Stimulated activated naive CD8-positive, alpha-beta T cell treated with anti-CD3 and anti-CD28 coated beads, Interleukin-15, Interleukin-2, amounts not matched to agents 100 U/mL and 50 U/mL, for 24 hours (primary cell): ENCODE measurements at regions not wholly inside any gene's neighbourhood (a gene's known extent, or its start where the extent isn't known, plus 50 kb on each side); places are given as distances from the start of the nearest gene placed in this dataset.

Experiments
- ATAC-seq: fragments of 150-1000 bp; cut with Tn5 transposase; one replicate; pipeline ENCODE4 v1.10.0; 2021
- DNase-seq: peaks from one replicate; pipeline ENCODE4 v3.0.0; 2021

DNA sequence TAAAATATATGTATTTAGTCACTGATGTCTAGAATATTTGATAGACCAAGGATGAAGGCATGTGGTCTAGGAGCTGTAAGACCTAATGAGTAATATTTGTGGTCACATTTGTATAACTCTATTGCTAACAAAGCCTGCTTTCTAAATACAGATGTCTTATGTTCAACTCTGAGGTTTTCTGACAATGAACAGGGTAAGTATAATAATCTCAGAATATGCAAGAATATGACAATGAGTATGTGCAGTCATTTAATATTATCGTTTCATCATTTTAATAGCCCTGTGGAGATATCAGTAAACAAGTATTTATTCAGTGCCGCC lies 389.6 kb downstream of the LRIG3 start:
- no peak for DNase-seq
- no peak for ATAC-seq

DNA sequence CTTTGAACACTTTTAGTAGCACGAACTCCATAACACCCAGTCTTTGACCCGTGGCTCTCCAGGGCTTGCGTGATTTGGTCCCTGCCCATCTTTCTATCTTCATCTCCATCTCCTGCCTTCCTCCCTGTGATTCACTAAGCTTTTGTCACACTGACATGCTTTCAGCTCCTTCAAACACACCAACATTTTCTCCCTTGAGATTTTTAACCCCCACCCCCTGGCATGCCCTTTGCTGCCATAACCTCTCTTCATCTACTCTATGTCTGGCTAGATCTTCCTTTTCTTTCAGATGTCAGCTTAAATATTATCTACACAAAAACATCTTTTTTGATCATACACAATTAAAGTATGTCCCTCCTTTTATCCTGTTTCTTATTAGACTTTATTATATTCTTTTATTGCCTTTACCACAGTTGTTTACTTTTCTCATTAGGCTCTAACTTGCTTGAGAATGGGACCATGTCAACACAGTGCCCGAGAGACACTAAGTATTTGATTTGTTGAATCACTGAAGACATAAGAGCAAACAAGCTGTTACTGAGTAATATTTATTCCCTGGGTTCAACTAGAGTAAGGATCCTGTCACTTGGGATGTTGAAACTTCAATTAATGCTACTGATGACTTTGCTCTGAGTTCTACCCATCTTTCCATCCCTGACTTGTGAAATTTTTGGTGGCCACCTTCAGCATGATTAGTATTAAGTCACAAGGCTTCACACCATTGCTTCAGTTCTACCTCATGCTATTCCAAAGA lies 387.3 kb downstream of the LRIG3 start:
- ATAC-seq = no peak
- no peak for DNase-seq

GRCh38 chr12:58533652-58534051 lies 386.7 kb downstream of the LRIG3 start:
- ATAC-seq = no peak
- no peak for DNase-seq

- ATAC-seq (no peak), DNase-seq (no peak)
Measured at GRCh38 chr12:58537278-58537677, 383.0 kb downstream of the LRIG3 start.

- DNase-seq = no peak
- no peak for ATAC-seq
Measured at GRCh38 chr12:58539295-58539694, 381.0 kb downstream of the LRIG3 start.

DNA sequence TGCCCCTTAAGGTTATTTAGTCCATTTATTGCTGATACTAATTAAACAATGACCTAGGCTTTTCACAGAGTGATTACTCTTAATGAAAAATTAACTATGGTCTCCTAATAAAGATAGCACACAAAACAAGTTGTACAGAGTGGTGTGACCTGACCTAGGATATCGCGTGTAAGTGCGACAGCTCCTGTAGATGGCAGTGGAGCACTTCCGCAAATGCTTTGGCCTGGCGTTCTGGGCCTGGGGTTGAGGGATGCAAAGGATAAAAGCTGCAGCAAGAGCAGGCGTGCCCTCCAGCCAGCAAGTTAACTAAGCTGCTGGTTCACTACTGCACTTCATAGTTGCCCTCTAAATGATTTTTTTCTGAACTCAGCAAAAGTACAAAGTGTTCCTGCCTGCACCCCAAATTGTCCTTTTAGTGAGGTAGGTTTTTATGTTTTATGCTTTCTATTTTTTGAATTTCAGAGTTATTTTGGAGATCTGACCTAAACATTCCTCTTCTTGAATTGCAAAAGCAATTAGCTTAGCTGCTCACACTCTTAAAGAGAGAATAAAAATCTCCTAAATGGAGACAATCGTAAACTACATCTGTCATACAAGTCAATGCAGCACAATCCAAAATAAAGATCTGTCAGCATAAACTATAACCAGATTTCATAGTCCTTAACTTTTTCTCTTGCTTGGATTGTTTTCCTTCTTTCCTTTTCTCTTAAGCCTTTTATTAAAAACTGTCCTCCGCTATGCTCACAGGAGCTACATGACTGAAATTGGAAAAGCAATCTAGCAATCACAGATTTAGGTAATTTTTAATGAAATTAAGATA lies 379.6 kb downstream of the LRIG3 start:
- no peak for ATAC-seq

DNA sequence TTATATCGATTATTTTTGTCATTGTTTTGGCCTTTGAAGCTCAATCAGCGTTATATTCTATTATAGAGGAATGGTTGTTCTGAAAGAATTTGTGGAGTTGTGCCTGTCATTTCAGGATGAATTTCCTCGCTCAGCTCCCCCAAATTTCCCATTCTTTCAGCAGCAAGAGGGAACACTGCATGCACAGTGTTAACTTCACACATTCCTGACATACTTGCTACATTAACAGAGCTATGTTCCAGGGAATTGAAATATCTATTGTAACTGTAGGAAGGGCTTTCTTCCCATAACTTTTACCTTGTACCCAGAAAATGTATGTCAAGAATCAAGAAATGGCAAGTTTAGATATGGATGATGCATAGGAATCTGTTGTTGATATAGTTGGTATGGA lies 379.0 kb downstream of the LRIG3 start:
- DNase-seq (no peak), ATAC-seq (no peak)

More for the DNA sequence above, 379.6 kb downstream of the LRIG3 start:
- peak; percentile 17 for DNase-seq

- DNase-seq (no peak), ATAC-seq (no peak)
Measured at GRCh38 chr12:58544281-58544680, 376.0 kb downstream of the LRIG3 start.

DNA sequence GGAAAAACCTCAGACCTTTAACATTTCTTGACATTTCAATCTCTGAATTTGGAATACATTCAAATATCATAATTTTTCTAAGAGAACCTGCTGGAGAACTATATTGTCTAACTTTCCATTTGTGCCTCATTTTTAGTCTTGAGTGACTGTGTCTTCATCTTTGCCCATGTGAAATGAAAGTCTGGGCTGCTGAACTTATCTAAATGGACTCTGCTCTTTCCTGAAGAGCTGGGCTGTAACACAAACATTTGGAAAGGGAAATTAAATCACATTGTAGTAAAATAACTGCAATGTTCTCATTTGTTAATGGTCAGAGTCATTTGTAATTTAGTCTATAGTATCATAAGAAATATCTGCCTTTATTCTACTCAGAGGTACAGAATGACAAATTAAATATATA lies 373.1 kb downstream of the LRIG3 start:
- no peak for DNase-seq
- ATAC-seq = no peak

- DNase-seq (no peak), ATAC-seq (no peak)
Measured at GRCh38 chr12:58548801-58549200, 371.5 kb downstream of the LRIG3 start.

DNA sequence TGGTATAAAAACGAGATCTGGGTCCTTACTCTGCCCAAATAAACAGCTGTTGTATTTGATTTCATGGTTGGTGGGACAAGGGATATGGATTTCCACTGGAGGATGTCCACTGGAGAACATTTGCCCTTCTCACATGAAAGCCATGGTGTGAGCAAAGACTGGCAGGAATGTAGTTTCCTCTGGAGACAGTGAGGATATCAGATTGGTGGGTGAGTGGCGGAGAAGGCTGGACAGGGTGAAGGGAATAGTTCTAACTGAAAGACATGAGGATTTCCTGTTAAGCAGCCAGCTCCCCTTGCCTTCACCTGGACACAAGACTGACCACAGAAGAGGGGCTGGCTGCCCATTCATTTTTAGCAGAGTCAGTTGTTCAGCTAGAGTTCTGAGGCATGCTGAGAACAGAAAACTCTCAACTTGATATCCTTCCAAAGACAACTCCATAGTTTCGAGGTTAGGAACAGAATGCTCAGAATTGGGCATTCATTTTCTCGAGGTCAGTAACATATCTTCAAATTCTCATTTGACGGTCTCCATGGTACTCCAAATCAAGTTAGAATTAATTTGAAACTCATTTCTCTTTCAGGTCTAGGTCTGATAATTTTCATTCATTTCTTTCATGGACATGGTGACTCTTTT lies 365.7 kb downstream of the LRIG3 start:
- ATAC-seq (no peak), DNase-seq (no peak)

DNA sequence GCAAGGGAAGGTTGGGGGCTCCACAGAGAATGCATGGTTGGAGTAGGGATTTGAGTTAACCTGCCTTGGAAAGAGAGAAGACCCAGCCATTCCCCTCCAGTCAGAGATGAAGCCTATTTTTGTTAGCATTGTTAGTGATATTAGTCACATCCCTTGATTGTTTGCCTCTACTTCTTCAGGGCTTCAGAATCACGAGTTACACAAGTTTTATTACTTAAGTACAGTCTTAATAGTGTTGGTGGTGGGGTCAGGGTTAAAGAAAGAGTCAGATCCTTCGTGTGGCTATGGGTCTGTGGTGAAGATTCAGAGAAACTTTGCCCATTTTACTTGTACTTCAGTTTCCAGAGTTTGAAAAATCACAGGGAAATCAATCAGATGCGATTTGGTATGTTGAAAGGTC lies 363.1 kb downstream of the LRIG3 start:
- DNase-seq = no peak
- ATAC-seq = no peak

DNA sequence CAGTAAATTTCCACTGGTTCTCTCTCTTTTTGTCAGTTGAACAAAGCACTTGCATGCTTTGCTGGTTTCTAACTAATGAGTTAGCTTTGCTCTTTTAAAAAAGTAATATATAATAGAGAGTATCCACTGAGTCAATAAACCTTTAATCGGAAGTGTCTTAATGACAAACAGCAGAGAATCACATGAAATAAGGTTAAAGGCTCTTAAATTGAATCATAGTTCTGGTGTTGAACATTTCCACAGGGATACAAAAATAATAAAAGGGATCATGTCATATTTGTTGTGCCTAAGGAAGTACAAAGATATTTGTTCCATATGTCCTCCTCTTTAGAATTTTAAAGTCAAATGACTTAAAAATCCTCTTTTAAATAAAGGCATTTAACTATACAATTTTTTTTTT lies 362.6 kb downstream of the LRIG3 start:
- DNase-seq = no peak
- ATAC-seq = no peak

- DNase-seq = no peak
- no peak for ATAC-seq
Measured at GRCh38 chr12:58563621-58564020, 356.7 kb downstream of the LRIG3 start.

DNA sequence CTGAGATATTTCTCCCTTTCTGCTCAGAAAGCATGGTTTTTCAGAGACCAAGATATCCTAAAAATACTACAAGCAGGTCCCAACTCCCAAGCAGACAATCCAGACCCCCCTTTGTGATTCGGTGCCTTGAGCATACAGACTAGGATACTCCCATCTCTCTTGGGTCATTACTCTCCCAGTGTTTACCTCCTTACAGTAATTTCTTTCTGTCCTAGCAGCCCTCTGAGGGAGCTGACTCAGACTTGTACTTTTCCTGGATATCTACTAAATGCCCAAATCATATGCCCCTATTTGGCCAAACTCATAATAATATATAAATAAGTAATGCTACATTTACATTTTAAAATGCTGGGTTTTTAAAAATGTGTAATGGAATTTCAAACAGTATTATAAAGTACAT lies 355.6 kb downstream of the LRIG3 start:
- DNase-seq (no peak), ATAC-seq (no peak)

- DNase-seq = no peak
- ATAC-seq = no peak
Measured at GRCh38 chr12:58566599-58566998, 353.7 kb downstream of the LRIG3 start.

- DNase-seq = no peak
- ATAC-seq = no peak
Measured at GRCh38 chr12:58567189-58567588, 353.1 kb downstream of the LRIG3 start.

GRCh38 chr12:58570411-58570810 lies 349.9 kb downstream of the LRIG3 start:
- no peak for ATAC-seq
- DNase-seq = no peak

GRCh38 chr12:58575256-58575655 lies 345.0 kb downstream of the LRIG3 start:
- ATAC-seq (no peak), DNase-seq (no peak)

DNA sequence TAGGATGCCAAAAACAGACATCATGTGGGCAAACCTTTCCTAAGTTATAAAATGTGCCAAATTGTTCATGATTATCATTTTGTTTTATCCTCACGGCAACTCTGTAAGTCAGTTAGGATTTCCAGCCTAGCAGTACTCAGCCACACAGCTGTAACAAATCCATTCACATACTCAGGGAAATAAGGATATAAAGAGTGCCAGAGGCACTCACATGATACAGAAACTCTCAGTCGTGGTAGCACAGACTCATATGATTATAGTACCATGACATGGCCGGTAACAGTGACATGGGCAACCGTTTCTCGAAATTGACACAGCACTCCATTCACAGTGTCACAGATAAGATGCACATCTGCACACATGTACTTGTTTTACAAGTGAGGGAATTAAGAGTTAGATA lies 344.2 kb downstream of the LRIG3 start:
- ATAC-seq (no peak), DNase-seq (no peak)

DNA sequence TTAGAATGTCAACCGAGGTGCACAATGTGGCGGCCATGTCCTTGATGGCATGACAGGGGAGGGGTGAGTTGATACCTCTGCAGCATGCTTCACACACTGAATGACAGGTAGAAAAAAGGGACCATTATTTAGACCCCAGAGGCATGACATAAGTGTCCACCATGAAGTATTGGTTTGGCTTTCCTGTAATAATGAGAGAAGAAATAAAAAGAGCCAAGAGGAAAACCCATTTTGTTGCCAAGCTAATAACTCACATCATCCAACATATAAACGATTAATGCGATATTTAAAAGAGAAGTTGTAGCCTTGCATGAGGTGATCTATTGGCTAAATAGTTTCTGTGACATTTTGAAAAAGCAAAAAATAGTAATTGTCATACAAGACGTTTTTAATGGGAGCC lies 343.4 kb downstream of the LRIG3 start:
- ATAC-seq = no peak

GRCh38 chr12:58580095-58580494 lies 340.2 kb downstream of the LRIG3 start:
- DNase-seq = no peak

More for the DNA sequence above, 343.4 kb downstream of the LRIG3 start:
- no peak for DNase-seq

GRCh38 chr12:58583529-58583928 lies 336.8 kb downstream of the LRIG3 start:
- DNase-seq (no peak), ATAC-seq (no peak)

More at GRCh38 chr12:58580095-58580494, 340.2 kb downstream of the LRIG3 start:
- ATAC-seq = no peak
